WERI-Rb-1 (cell line): ENCODE measurements at regions not wholly inside any gene's neighbourhood (a gene's known extent, or its start where the extent isn't known, plus 50 kb on each side); places are given as distances from the start of the nearest gene placed in this dataset.

Source experiments
- DNase-seq: peaks from one replicate; pipeline ENCODE4 v3.0.0-alpha.2; 2020
- H3K27ac ChIP-seq: fragments of 250-450 bp; sonication (Bioruptor Pico); 2 replicates; pipeline ENCODE4 v1.5.1; 2020; ENCODE audit warnings: mild to moderate bottlenecking, moderate library complexity
- H3K27me3 ChIP-seq: fragments of 250-450 bp; sonication (Bioruptor Pico); 2 replicates; pipeline ENCODE4 v1.5.1; 2021; ENCODE audit warnings: mild to moderate bottlenecking, low read depth, moderate library complexity; ENCODE audit not compliant: insufficient read depth, severe bottlenecking
- H3K36me3 ChIP-seq: fragments of 250-450 bp; sonication (Bioruptor Pico); 2 replicates; pipeline ENCODE4 v1.5.1; 2020; ENCODE audit warnings: mild to moderate bottlenecking, moderate library complexity
- H3K4me3 ChIP-seq: 2 replicates; pipeline ENCODE4 v1.5.1; 2011; ENCODE audit warnings: low read depth, mild to moderate bottlenecking, control low read depth, low read length
- H3K9me3 ChIP-seq: fragments of 250-450 bp; sonication (Bioruptor Pico); 2 replicates; pipeline ENCODE4 v1.5.1; 2021; ENCODE audit warnings: mild to moderate bottlenecking, moderate library complexity; ENCODE audit not compliant: severe bottlenecking
- TF ChIP-seq, protein P1 (sequence below): IDR thresholded peaks from 2 replicates; pipeline ENCODE4 v1.5.1; 2011; ENCODE audit warnings: low read depth, mild to moderate bottlenecking, control low read depth, inconsistent platforms, low read length

DNA sequence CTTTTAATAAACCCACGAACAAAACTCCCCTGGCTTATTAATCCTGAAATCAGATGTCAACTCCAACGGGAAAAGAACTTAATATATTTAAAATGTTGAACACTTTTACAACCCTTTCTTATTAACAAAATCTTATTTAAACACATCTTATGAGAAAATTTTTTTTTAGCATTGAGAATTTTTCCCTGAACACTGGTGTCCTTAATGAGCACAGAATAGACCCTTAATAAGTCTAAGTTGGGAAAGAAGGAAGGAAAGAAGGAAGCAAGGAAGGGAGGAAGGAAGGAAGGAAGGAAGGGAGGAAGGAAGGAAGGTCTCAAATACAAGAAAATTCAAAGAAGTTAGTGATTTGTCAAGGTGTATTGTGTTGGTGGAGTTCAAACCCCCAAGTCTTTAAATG is 129.2 kb upstream of the COL1A2 start:
- Histone ChIP-seq H3K4me3 (no peak overlapping the region), H3K9me3 (no peaks in the 10 kb centered on the region), H3K27me3 (no peaks in the 10 kb centered on the region), H3K27ac (no peak overlapping the region), H3K36me3 (no peaks in the 10 kb centered on the region)
- DNase-seq, result no peak
- TF ChIP-seq, protein P1, sequence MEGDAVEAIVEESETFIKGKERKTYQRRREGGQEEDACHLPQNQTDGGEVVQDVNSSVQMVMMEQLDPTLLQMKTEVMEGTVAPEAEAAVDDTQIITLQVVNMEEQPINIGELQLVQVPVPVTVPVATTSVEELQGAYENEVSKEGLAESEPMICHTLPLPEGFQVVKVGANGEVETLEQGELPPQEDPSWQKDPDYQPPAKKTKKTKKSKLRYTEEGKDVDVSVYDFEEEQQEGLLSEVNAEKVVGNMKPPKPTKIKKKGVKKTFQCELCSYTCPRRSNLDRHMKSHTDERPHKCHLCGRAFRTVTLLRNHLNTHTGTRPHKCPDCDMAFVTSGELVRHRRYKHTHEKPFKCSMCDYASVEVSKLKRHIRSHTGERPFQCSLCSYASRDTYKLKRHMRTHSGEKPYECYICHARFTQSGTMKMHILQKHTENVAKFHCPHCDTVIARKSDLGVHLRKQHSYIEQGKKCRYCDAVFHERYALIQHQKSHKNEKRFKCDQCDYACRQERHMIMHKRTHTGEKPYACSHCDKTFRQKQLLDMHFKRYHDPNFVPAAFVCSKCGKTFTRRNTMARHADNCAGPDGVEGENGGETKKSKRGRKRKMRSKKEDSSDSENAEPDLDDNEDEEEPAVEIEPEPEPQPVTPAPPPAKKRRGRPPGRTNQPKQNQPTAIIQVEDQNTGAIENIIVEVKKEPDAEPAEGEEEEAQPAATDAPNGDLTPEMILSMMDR, result no peak

DNA sequence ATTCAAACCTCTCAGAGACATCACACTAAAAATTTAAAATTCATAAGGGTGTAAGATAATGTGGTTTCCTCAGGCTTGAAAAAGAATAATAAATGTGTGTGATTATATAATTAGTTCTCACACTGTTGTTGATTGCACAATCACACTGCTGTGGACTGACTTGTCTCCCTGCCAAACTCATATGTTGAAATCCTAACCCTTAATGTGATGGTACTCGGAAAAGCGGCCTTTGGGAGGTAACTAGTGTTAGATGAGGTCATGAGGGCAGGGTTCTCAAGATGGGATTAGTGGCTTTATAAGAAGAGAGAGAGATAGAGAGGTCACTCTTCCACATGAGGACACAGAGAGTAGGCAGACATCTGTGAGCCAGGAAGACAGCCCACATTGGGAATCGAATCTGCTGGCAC is 128.5 kb upstream of the COL1A2 start:
- no peaks in the 10 kb centered on the region for H3K9me3 ChIP-seq
- no peak overlapping the region for H3K4me3 ChIP-seq
- peak overlapping the region; percentile 47; the same call in 1 of the 2 replicates for H3K27ac ChIP-seq
- H3K36me3 ChIP-seq, result no peaks in the 10 kb centered on the region
- TF ChIP-seq, protein P1, result no peak
- H3K27me3 ChIP-seq, result no peaks in the 10 kb centered on the region
- DNase-seq, result peak; percentile 72

DNA sequence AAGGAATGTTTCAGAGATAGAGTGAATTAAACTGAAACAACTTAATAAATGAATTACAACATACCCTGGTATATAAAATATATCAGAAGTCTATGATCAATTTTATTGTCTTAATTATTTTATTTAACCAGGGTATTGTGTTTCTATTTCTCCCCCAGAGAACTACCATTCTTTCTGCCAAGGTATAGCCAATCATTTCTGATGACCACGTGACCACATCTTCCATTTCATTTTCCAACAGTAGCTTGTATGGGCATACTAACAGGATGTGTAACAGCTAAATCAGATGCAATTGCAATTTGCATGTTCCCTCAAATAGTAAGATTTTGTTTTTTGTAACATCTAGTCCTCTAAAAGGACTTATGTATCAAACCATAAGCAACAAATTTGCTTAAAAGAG is 123.9 kb upstream of the COL1A2 start:
- H3K9me3 ChIP-seq, result no peaks in the 10 kb centered on the region
- H3K27ac ChIP-seq, result no peak overlapping the region
- TF ChIP-seq, protein P1, result no peak
- H3K36me3 ChIP-seq, result no peaks in the 10 kb centered on the region
- no peak for DNase-seq
- H3K4me3 ChIP-seq, result no peak overlapping the region
- H3K27me3 ChIP-seq, result no peaks in the 10 kb centered on the region

DNA sequence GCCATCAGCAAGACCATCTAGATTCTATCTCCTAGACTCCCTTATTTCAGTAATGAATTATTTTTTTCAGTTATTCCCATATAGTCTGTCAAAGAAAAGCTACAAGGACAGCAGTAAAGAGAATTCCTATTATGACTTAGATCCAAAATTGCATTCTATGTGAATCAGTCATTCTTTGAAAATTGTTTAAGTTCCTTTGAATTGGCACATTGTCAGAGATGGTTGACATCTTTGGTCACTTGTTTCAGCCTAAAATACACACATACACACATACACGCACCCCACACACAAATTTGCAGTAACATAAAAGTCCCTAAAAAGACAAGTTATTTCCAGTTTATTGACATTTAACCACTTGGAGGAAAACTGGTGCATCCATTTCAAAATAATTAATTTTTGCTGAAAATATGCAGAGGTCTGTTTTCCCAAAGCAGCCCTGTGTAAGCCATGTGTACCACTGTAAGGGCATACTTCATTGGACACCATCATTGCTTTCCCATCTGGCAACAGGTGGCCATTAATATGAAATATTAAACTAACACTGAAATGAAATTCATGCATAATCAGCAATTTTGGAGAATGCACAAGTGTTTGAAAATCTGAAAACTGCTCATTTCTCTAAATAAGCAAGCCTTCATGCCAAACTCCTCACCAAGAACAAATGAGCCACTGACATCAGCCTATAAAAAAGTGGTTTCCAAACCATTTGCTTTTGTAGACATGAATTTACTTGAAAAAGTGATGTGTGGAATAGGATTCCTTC is 121.7 kb upstream of the COL1A2 start:
- Histone ChIP-seq H3K36me3 (no peaks in the 10 kb centered on the region), H3K4me3 (no peak overlapping the region), H3K27ac (no peak overlapping the region), H3K9me3 (no peaks in the 10 kb centered on the region), H3K27me3 (no peaks in the 10 kb centered on the region)
- no peak for DNase-seq
- TF ChIP-seq, protein P1, result no peak

DNA sequence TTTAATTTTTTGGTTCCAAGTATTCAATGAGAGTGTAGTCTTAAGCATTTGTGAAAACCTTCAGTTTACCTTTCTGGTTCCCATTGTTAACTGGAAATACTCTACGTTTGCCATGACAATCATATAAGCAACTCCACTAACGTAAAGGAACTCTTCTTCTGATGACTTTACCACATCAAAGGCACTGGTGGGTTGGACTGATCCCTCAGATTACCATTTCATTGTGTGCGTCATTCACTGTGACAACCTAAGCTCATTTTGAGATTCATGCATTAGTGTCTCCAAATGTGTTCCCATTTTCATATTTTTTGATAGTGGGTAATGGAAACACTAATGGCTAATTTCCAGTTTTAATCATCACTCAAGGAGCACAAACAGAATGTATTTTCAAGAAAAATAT is 119.9 kb upstream of the COL1A2 start:
- TF ChIP-seq, protein P1, result no peak
- no peak for DNase-seq
- Histone ChIP-seq H3K36me3 (no peaks in the 10 kb centered on the region), H3K27ac (no peak overlapping the region), H3K9me3 (no peaks in the 10 kb centered on the region), H3K4me3 (no peak overlapping the region), H3K27me3 (no peaks in the 10 kb centered on the region)

DNA sequence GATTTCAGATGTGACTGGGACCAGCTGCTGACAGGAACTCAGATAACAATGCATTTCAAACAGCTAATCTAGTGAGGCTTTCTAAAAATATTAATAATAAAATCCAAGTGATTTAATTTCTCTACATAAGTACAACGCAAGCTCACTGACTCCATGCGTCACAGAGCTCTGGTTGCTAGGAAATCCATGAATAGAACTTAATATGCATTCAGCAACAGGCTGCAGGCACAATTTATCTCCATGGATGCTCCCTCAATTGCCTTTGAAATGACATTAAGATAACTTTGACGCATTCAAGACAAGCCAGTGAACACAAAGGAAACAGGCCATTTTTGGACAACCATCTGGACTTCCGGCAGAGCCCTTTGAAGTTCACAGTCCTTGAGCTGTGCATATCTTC is 118.7 kb upstream of the COL1A2 start:
- Histone ChIP-seq H3K27me3 (no peaks in the 10 kb centered on the region), H3K27ac (no peak overlapping the region), H3K36me3 (no peaks in the 10 kb centered on the region), H3K4me3 (no peak overlapping the region), H3K9me3 (no peaks in the 10 kb centered on the region)
- DNase-seq, result no peak
- TF ChIP-seq, protein P1, result no peak
